Parathyroid adenoma (tissue), 2 donors: ENCODE measurements at regions not wholly inside any gene's neighbourhood (a gene's known extent, or its start where the extent isn't known, plus 50 kb on each side); places are given as distances from the start of the nearest gene placed in this dataset.

Experiments
- H2AFZ ChIP-seq: fragments of 300-600 bp; sonication (generic); one replicate; pipeline ENCODE4 v1.7.0; 2017; ENCODE audit warnings: antibody characterized with exemption, mild to moderate bottlenecking
- H3K27ac ChIP-seq: fragments of 300-600 bp; sonication (generic); one replicate; pipeline ENCODE4 v1.7.0; 2017
- H3K27me3 ChIP-seq: fragments of 300-600 bp; sonication (generic); one replicate; pipeline ENCODE4 v1.7.0; 2017; ENCODE audit warnings: low read length; ENCODE audit not compliant: control insufficient read depth, insufficient read depth
- H3K36me3 ChIP-seq: fragments of 300-600 bp; sonication (generic); one replicate; pipeline ENCODE4 v1.7.0; 2017; ENCODE audit warnings: low read length; ENCODE audit not compliant: control insufficient read depth, insufficient read depth
- H3K4me1 ChIP-seq: fragments of 300-600 bp; sonication (generic); one replicate; pipeline ENCODE4 v1.7.0; 2017; ENCODE audit warnings: control low read depth
- H3K4me2 ChIP-seq: fragments of 300-600 bp; sonication (generic); one replicate; pipeline ENCODE4 v1.7.0; 2017; ENCODE audit warnings: low read length
- H3K4me3 ChIP-seq: fragments of 300-600 bp; sonication (generic); one replicate; pipeline ENCODE4 v1.7.0; 2017; ENCODE audit warnings: low read depth, low read length
- H3K79me2 ChIP-seq: fragments of 300-600 bp; sonication (generic); one replicate; pipeline ENCODE4 v1.7.0; 2017; ENCODE audit warnings: control low read depth
- H3K9ac ChIP-seq: fragments of 300-600 bp; sonication (generic); one replicate; pipeline ENCODE4 v1.7.0; 2017; ENCODE audit warnings: mild to moderate bottlenecking
- H3K9me3 ChIP-seq: fragments of 300-600 bp; sonication (generic); one replicate; pipeline ENCODE4 v1.7.0; 2017; ENCODE audit warnings: low read length; ENCODE audit not compliant: control insufficient read depth
- TF ChIP-seq, protein P1 (sequence below): fragments of 300-600 bp; sonication (generic); IDR thresholded peaks from one replicate; pipeline ENCODE4 v1.7.0; 2017; ENCODE audit warnings: antibody characterized with exemption, mild to moderate bottlenecking
- donor health status: primary hyperparathyroidism.

DNA sequence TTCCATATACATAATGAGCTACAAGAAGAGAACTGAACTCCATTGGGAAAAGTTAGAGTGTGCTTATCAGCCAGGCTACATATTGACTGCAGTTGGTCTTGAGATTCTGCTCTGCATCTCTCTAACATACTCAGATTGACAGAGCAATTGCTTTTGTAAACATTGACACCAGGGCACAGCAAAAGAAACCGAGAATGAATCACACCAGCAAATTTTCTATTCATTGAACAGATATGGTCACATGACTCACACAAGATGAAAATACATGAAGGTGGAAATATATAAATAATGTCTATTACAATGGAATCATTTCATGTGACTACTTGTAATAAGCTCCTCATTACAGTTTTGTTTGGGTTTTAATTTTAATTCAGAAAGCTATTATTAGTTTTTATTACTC lies 691.9 kb upstream of the TMEFF2 start:
- Histone ChIP-seq H2AFZ (no peak overlapping the region), H3K36me3 (no peaks in the 10 kb centered on the region), H3K4me3 (no peak overlapping the region), H3K9me3 (no peaks in the 10 kb centered on the region), H3K27ac (no peak overlapping the region), H3K79me2 (no peaks in the 10 kb centered on the region), H3K9ac (no peak overlapping the region), H3K4me1 (no peaks in the 10 kb centered on the region), H3K4me2 (no peak overlapping the region), H3K27me3 (no peaks in the 10 kb centered on the region)
- TF ChIP-seq, protein P1, sequence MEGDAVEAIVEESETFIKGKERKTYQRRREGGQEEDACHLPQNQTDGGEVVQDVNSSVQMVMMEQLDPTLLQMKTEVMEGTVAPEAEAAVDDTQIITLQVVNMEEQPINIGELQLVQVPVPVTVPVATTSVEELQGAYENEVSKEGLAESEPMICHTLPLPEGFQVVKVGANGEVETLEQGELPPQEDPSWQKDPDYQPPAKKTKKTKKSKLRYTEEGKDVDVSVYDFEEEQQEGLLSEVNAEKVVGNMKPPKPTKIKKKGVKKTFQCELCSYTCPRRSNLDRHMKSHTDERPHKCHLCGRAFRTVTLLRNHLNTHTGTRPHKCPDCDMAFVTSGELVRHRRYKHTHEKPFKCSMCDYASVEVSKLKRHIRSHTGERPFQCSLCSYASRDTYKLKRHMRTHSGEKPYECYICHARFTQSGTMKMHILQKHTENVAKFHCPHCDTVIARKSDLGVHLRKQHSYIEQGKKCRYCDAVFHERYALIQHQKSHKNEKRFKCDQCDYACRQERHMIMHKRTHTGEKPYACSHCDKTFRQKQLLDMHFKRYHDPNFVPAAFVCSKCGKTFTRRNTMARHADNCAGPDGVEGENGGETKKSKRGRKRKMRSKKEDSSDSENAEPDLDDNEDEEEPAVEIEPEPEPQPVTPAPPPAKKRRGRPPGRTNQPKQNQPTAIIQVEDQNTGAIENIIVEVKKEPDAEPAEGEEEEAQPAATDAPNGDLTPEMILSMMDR = no peak

DNA sequence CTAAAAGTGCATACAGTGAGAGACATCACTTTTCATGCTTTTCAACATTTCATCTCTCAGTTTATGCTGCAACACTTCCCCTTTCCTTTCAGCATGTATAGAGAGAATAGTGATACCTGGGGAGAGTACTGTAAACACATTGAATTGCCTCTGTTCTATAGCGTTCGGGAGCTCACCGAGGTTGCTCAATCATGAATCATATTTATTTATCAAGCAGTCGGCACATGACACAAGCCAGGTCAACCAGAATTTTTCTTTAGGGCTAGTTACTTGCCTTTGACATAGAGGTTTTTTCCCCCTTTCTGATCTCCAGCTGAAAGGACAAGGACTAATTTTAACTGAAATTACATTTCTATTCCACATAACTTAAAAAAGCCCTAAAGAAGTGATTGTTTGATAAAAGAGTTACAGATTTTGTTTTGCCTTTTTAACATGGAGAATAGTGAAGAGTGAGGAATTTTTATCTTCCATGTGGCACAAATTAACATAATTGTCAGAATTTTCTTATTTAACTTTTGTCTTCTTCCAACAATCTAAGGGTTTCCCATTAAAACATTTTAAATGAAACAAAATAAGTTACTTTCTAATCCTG lies 690.9 kb upstream of the TMEFF2 start:
- Histone ChIP-seq H3K9me3 (no peaks in the 10 kb centered on the region), H3K79me2 (no peaks in the 10 kb centered on the region), H3K36me3 (no peaks in the 10 kb centered on the region), H3K9ac (no peak overlapping the region), H3K27me3 (no peaks in the 10 kb centered on the region), H3K27ac (no peak overlapping the region), H3K4me1 (no peaks in the 10 kb centered on the region), H3K4me2 (no peak overlapping the region), H3K4me3 (no peak overlapping the region), H2AFZ (no peak overlapping the region)
- TF ChIP-seq, protein P1 = no peak

DNA sequence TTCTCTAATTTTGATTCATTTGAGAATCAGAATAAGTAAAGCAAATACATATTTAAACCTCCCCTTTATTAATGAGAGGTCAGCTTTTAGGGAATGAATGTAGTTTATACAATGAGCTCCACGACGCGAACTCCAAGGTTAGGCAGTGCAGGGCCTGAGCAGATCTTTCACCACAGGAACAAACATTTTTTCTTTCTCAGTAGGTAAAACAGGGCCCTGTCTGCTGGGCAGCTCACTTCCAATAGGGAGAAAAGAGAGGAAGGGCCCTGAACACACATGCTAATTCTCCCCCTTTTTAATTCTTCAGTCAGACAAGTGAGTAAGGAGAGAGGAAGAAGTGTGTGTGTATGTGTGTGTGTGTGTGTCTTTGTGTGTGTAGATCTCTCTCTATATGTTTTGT lies 682.4 kb upstream of the TMEFF2 start:
- no peak overlapping the region for H3K4me2 ChIP-seq
- no peak overlapping the region for H3K4me3 ChIP-seq
- no peaks in the 10 kb centered on the region for H3K79me2 ChIP-seq
- H3K9ac ChIP-seq = no peak overlapping the region
- TF ChIP-seq, protein P1 = no peak
- no peak overlapping the region for H2AFZ ChIP-seq
- no peaks in the 10 kb centered on the region for H3K27me3 ChIP-seq
- H3K36me3 ChIP-seq = no peaks in the 10 kb centered on the region
- H3K27ac ChIP-seq = no peak overlapping the region
- no peaks in the 10 kb centered on the region for H3K4me1 ChIP-seq
- H3K9me3 ChIP-seq = no peaks in the 10 kb centered on the region

- TF ChIP-seq, protein P1 = no peak
- no peak overlapping the region for H3K27ac ChIP-seq
- no peaks in the 10 kb centered on the region for H3K36me3 ChIP-seq
- no peak overlapping the region for H3K4me3 ChIP-seq
- no peaks in the 10 kb centered on the region for H3K9me3 ChIP-seq
- no peaks in the 10 kb centered on the region for H3K4me1 ChIP-seq
- no peaks in the 10 kb centered on the region for H3K79me2 ChIP-seq
- H3K4me2 ChIP-seq = no peak overlapping the region
- H3K27me3 ChIP-seq = no peaks in the 10 kb centered on the region
- no peak overlapping the region for H2AFZ ChIP-seq
- H3K9ac ChIP-seq = no peak overlapping the region
These were observed 682.0 kb upstream of the TMEFF2 start for GRCh38 chr2:192876698-192877097.

GRCh38 chr2:192854706-192855105 lies 660.0 kb upstream of the TMEFF2 start:
- Histone ChIP-seq H3K79me2 (no peaks in the 10 kb centered on the region), H3K4me2 (no peak overlapping the region), H3K27ac (no peak overlapping the region), H3K4me1 (no peaks in the 10 kb centered on the region), H2AFZ (no peak overlapping the region), H3K27me3 (no peaks in the 10 kb centered on the region), H3K9ac (no peak overlapping the region), H3K9me3 (no peaks in the 10 kb centered on the region), H3K36me3 (no peaks in the 10 kb centered on the region), H3K4me3 (no peak overlapping the region)
- TF ChIP-seq, protein P1 = no peak
